ENCODE measurements at regions not wholly inside any gene's neighbourhood (a gene's known extent, or its start where the extent isn't known, plus 50 kb on each side); places are given as distances from the start of the nearest gene placed in this dataset.

GRCh38 chr10:118528426-118528825 lies 67.0 kb downstream of the PRLHR start:
- TF ChIP-seq, protein P1, sequence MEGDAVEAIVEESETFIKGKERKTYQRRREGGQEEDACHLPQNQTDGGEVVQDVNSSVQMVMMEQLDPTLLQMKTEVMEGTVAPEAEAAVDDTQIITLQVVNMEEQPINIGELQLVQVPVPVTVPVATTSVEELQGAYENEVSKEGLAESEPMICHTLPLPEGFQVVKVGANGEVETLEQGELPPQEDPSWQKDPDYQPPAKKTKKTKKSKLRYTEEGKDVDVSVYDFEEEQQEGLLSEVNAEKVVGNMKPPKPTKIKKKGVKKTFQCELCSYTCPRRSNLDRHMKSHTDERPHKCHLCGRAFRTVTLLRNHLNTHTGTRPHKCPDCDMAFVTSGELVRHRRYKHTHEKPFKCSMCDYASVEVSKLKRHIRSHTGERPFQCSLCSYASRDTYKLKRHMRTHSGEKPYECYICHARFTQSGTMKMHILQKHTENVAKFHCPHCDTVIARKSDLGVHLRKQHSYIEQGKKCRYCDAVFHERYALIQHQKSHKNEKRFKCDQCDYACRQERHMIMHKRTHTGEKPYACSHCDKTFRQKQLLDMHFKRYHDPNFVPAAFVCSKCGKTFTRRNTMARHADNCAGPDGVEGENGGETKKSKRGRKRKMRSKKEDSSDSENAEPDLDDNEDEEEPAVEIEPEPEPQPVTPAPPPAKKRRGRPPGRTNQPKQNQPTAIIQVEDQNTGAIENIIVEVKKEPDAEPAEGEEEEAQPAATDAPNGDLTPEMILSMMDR (IDR thresholded peaks at IDR 0.05) = no peak
- TF ChIP-seq POLR2A (IDR thresholded peaks at IDR 0.05) = no peak
